SK-N-SH treated with all-trans-retinoic acid at 6 μM for 48 hours (cell line): ENCODE measurements at regions not wholly inside any gene's neighbourhood (a gene's known extent, or its start where the extent isn't known, plus 50 kb on each side); places are given as distances from the start of the nearest gene placed in this dataset.

Source experiments
- ATAC-seq: fragments of 200-7000 bp; cut with Tn5 transposase; 3 replicates; pipeline ENCODE4 v1.9.1; 2020; ENCODE audit warnings: mild to moderate bottlenecking, moderate library complexity
- CSDC2 ChIP-seq: fragments of 250-450 bp; sonication (Bioruptor Pico); IDR thresholded peaks from 2 replicates; pipeline ENCODE4 v1.5.0; 2020; ENCODE audit warnings: mild to moderate bottlenecking, moderate library complexity
- GLIS3 ChIP-seq: fragments of 250-450 bp; sonication (Bioruptor Pico); IDR thresholded peaks from 2 replicates; pipeline ENCODE4 v1.5.0; 2020; ENCODE audit warnings: mild to moderate bottlenecking, moderate library complexity
- ISL1 ChIP-seq: fragments of 250-450 bp; sonication (Bioruptor Pico); IDR thresholded peaks from 2 replicates; pipeline ENCODE4 v2.1.2; 2022; ENCODE audit warnings: mild to moderate bottlenecking, moderate library complexity
- OSR1 ChIP-seq: fragments of 250-450 bp; sonication (Bioruptor Pico); IDR thresholded peaks from 2 replicates; pipeline ENCODE4 v1.8.0; 2022; ENCODE audit warnings: moderate library complexity, mild to moderate bottlenecking, inconsistent platforms
- PPARA ChIP-seq: fragments of 250-450 bp; sonication (Bioruptor Pico); IDR thresholded peaks from 2 replicates; pipeline ENCODE4 v1.5.0; 2020; ENCODE audit warnings: mild to moderate bottlenecking, borderline replicate concordance
- SNAI2 ChIP-seq: fragments of 250-450 bp; sonication (Bioruptor Pico); IDR thresholded peaks from 2 replicates; pipeline ENCODE4 v1.5.0; 2020; ENCODE audit warnings: mild to moderate bottlenecking, moderate library complexity
- TCF4 ChIP-seq: fragments of 250-450 bp; sonication (Bioruptor Pico); IDR thresholded peaks from 2 replicates; pipeline ENCODE4 v1.8.0; 2021; ENCODE audit warnings: mild to moderate bottlenecking, moderate library complexity, borderline replicate concordance
- TOX ChIP-seq: fragments of 250-450 bp; sonication (Bioruptor Pico); IDR thresholded peaks from 2 replicates; pipeline ENCODE4 v1.8.0; 2021; ENCODE audit warnings: mild to moderate bottlenecking, moderate library complexity, borderline replicate concordance
- ZC3H10 ChIP-seq: fragments of 250-450 bp; sonication (Bioruptor Pico); IDR thresholded peaks from 2 replicates; pipeline ENCODE4 v1.5.1; 2021; ENCODE audit warnings: mild to moderate bottlenecking, moderate library complexity
- ZFP3 ChIP-seq: fragments of 250-450 bp; sonication (Bioruptor Pico); IDR thresholded peaks from 2 replicates; pipeline ENCODE4 v1.5.0; 2020; ENCODE audit warnings: mild to moderate bottlenecking, moderate library complexity
- ZFP30 ChIP-seq: fragments of 450-650 bp; formaldehyde crosslinking; IDR thresholded peaks from 2 replicates; pipeline ENCODE4 v1.5.0; 2022; ENCODE audit warnings: mild to moderate bottlenecking, moderate library complexity
- ZNF565 ChIP-seq: fragments of 450-650 bp; formaldehyde crosslinking; conservative IDR thresholded peaks from 2 replicates; pipeline ENCODE4 v1.5.0; 2020; ENCODE audit warnings: low read depth, mild to moderate bottlenecking, moderate library complexity
- ZNF70 ChIP-seq: fragments of 450-650 bp; formaldehyde crosslinking; IDR thresholded peaks from 2 replicates; pipeline ENCODE4 v1.5.0; 2020; ENCODE audit warnings: mild to moderate bottlenecking, moderate library complexity
- ZNF8 ChIP-seq: fragments of 450-650 bp; formaldehyde crosslinking; IDR thresholded peaks from 2 replicates; pipeline ENCODE4 v1.5.0; 2020; ENCODE audit warnings: mild to moderate bottlenecking, moderate library complexity
- TF ChIP-seq, protein P1 (sequence below): fragments of 250-450 bp; sonication (Bioruptor Pico); IDR thresholded peaks from 2 replicates; pipeline ENCODE4 v1.5.1; 2021; ENCODE audit warnings: mild to moderate bottlenecking, moderate library complexity
- TF ChIP-seq, protein P2 (sequence below): fragments of 250-450 bp; sonication (Bioruptor Pico); IDR thresholded peaks from 2 replicates; pipeline ENCODE4 v1.5.1; 2020; ENCODE audit warnings: low read depth, mild to moderate bottlenecking, moderate library complexity
- TF ChIP-seq, protein P3 (sequence below): fragments of 250-450 bp; sonication (Bioruptor Pico); IDR thresholded peaks from 2 replicates; pipeline ENCODE4 v1.8.0; 2020; ENCODE audit warnings: mild to moderate bottlenecking, moderate library complexity, borderline replicate concordance
- TF ChIP-seq, protein P4 (sequence below): fragments of 250-450 bp; sonication (Bioruptor Pico); IDR thresholded peaks from 2 replicates; pipeline ENCODE4 v1.8.0; 2021; ENCODE audit warnings: low read depth, mild to moderate bottlenecking, moderate library complexity, borderline replicate concordance

DNA sequence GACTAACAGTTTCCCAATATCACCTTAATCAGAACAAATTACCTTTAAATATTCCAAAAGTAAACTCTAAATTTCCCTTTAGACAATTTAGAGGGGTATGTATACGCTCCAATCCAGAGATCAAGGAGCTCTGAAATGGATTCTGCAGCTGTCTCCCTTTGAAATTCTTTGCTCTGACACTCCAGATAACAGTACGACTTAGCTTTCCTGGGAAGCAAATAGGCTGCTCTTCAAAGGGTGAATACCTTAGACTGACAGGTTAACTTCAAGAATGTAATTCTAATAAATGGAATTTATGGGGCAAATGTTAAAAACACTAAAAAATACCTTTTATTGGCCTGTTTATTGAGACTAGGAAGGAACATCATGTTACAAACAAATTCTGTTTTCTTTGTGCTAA, 357.2 kb downstream of the USP25 start:
- TF ChIP-seq TCF4: no peak
- TF ChIP-seq, protein P1, sequence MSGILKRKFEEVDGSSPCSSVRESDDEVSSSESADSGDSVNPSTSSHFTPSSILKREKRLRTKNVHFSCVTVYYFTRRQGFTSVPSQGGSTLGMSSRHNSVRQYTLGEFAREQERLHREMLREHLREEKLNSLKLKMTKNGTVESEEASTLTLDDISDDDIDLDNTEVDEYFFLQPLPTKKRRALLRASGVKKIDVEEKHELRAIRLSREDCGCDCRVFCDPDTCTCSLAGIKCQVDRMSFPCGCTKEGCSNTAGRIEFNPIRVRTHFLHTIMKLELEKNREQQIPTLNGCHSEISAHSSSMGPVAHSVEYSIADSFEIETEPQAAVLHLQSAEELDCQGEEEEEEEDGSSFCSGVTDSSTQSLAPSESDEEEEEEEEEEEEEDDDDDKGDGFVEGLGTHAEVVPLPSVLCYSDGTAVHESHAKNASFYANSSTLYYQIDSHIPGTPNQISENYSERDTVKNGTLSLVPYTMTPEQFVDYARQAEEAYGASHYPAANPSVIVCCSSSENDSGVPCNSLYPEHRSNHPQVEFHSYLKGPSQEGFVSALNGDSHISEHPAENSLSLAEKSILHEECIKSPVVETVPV (CRISPR knock-in tag): no peak
- TF ChIP-seq GLIS3 (CRISPR knock-in tag): no peak
- TF ChIP-seq ZC3H10: no peak
- no peak for TF ChIP-seq ZFP3 (CRISPR knock-in tag)
- TF ChIP-seq TOX: no peak
- TF ChIP-seq, protein P2, sequence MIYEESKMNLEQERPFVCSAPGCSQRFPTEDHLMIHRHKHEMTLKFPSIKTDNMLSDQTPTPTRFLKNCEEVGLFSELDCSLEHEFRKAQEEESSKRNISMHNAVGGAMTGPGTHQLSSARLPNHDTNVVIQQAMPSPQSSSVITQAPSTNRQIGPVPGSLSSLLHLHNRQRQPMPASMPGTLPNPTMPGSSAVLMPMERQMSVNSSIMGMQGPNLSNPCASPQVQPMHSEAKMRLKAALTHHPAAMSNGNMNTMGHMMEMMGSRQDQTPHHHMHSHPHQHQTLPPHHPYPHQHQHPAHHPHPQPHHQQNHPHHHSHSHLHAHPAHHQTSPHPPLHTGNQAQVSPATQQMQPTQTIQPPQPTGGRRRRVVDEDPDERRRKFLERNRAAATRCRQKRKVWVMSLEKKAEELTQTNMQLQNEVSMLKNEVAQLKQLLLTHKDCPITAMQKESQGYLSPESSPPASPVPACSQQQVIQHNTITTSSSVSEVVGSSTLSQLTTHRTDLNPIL (CRISPR knock-in tag): no peak
- no peak for TF ChIP-seq PPARA (CRISPR knock-in tag)
- TF ChIP-seq SNAI2 (CRISPR knock-in tag): no peak
- TF ChIP-seq, protein P3, sequence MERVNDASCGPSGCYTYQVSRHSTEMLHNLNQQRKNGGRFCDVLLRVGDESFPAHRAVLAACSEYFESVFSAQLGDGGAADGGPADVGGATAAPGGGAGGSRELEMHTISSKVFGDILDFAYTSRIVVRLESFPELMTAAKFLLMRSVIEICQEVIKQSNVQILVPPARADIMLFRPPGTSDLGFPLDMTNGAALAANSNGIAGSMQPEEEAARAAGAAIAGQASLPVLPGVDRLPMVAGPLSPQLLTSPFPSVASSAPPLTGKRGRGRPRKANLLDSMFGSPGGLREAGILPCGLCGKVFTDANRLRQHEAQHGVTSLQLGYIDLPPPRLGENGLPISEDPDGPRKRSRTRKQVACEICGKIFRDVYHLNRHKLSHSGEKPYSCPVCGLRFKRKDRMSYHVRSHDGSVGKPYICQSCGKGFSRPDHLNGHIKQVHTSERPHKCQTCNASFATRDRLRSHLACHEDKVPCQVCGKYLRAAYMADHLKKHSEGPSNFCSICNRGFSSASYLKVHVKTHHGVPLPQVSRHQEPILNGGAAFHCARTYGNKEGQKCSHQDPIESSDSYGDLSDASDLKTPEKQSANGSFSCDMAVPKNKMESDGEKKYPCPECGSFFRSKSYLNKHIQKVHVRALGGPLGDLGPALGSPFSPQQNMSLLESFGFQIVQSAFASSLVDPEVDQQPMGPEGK (CRISPR knock-in tag): no peak
- TF ChIP-seq, protein P4, sequence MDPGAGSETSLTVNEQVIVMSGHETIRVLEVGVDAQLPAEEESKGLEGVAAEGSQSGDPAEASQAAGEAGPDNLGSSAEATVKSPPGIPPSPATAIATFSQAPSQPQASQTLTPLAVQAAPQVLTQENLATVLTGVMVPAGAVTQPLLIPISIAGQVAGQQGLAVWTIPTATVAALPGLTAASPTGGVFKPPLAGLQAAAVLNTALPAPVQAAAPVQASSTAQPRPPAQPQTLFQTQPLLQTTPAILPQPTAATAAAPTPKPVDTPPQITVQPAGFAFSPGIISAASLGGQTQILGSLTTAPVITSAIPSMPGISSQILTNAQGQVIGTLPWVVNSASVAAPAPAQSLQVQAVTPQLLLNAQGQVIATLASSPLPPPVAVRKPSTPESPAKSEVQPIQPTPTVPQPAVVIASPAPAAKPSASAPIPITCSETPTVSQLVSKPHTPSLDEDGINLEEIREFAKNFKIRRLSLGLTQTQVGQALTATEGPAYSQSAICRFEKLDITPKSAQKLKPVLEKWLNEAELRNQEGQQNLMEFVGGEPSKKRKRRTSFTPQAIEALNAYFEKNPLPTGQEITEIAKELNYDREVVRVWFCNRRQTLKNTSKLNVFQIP: no peak
- TF ChIP-seq ZNF565 (CRISPR knock-in tag): no peak
- no peak for TF ChIP-seq OSR1 (CRISPR knock-in tag)
- TF ChIP-seq ZNF8 (CRISPR knock-in tag): no peak

DNA sequence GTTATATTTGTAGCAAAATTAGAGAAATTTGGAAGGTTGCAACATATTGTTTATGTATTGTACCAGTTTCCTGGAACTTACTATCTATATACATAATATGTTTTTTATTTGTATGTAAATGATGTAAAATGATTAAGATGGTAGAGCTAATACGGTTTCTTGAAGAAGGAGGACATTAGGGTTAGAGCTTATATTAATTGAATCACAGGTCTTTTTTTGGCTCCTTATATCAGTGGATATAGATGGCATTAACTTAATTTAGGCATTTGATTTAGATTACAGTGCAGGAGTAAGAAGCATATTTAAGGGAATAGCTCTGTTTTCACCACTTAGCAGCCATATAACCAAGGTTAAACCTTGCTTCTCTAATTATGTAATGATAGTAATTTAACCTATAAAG, 357.7 kb downstream of the USP25 start:
- TF ChIP-seq, protein P3 (CRISPR knock-in tag): no peak
- TF ChIP-seq ZFP3 (CRISPR knock-in tag): no peak
- no peak for TF ChIP-seq GLIS3 (CRISPR knock-in tag)
- TF ChIP-seq ISL1 (CRISPR knock-in tag): no peak
- TF ChIP-seq, protein P1 (CRISPR knock-in tag): no peak
- TF ChIP-seq TOX: no peak
- TF ChIP-seq ZC3H10: no peak
- TF ChIP-seq ZNF565 (CRISPR knock-in tag): no peak
- no peak for ATAC-seq

More for the DNA sequence above, 357.2 kb downstream of the USP25 start:
- ATAC-seq: no peak

DNA sequence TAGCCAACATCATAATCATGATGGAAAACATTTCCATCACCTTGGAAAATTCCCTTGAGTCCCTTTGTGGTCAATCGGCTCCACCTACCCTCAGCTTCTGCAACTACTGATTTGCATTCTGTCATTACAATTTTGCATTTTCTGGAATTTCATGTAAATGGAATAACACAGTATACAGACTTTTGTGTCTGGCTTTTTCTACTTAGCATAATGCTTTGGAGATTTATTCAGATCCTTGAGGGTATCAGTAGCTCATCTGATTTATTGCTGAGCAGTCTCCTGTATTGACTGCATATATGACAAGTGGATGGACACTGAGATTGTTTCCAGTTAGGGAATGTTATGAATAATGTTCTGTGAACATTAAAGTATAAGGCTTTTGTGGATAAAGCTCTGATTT, 358.3 kb downstream of the USP25 start:
- TF ChIP-seq, protein P1 (CRISPR knock-in tag): no peak
- TF ChIP-seq GLIS3 (CRISPR knock-in tag): no peak
- TF ChIP-seq ZNF565 (CRISPR knock-in tag): no peak
- TF ChIP-seq, all 23 proteins: peak for 0

DNA sequence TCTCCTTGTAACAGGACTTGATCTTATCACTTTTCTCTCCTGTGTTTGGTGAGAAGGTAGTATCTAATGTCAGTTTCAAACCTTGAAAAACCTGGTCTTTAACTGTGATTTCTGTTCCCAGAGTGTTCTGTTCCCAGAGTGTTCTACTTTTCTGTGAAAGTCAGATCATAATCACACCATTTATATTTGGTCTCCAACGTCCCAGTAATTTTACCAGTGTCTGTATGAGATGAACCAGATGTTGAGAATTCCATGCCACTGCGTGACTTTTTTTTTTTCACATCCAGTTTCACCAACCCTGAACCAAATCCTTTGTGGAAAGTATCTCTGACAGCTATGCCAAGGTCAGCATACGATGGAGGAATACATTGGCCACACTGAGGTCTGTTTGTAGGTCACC, 365.2 kb downstream of the USP25 start:
- no peak for TF ChIP-seq ZC3H10
- no peak for TF ChIP-seq SNAI2 (CRISPR knock-in tag)
- TF ChIP-seq, protein P3 (CRISPR knock-in tag): no peak
- TF ChIP-seq, protein P2 (CRISPR knock-in tag): no peak
- TF ChIP-seq ZNF565 (CRISPR knock-in tag): no peak
- no peak for TF ChIP-seq ZFP30
- no peak for TF ChIP-seq ZNF70 (CRISPR knock-in tag)
- TF ChIP-seq, protein P1 (CRISPR knock-in tag): no peak
- TF ChIP-seq CSDC2 (CRISPR knock-in tag): no peak
- no peak for ATAC-seq

More for the DNA sequence above, 358.3 kb downstream of the USP25 start:
- no peak for ATAC-seq
